GM20000 (cell line): ENCODE measurements at regions not wholly inside any gene's neighbourhood (a gene's known extent, or its start where the extent isn't known, plus 50 kb on each side); places are given as distances from the start of the nearest gene placed in this dataset.

Experiments used
- DNase-seq: peaks from one replicate; pipeline ENCODE4 v3.0.0; 2012; ENCODE audit warnings: low spot score
- CTCF ChIP-seq: IDR thresholded peaks from 2 replicates; pipeline ENCODE4 v1.5.1; 2012; ENCODE audit warnings: mild to moderate bottlenecking, control low read depth; ENCODE audit errors: extremely low read depth, missing control alignments

GRCh38 chr4:177087060-177087459 lies 222.6 kb upstream of the NEIL3 start:
- no peak for TF ChIP-seq CTCF
- no peak for DNase-seq

GRCh38 chr4:177087499-177087898 lies 222.2 kb upstream of the NEIL3 start:
- no peak for TF ChIP-seq CTCF
- DNase-seq, result no peak

GRCh38 chr4:177091515-177091914 lies 218.2 kb upstream of the NEIL3 start:
- TF ChIP-seq CTCF, result no peak
- DNase-seq, result no peak

GRCh38 chr4:177092807-177093206 lies 216.9 kb upstream of the NEIL3 start:
- DNase-seq, result no peak
- no peak for TF ChIP-seq CTCF

- no peak for DNase-seq
- TF ChIP-seq CTCF, result no peak
Measured at GRCh38 chr4:177093964-177094363, 215.7 kb upstream of the NEIL3 start.

- TF ChIP-seq CTCF, result no peak
- DNase-seq, result no peak
Measured at GRCh38 chr4:177097291-177097690, 212.4 kb upstream of the NEIL3 start.

- no peak for DNase-seq
- no peak for TF ChIP-seq CTCF
Measured at GRCh38 chr4:177099211-177099610, 210.5 kb upstream of the NEIL3 start.
